GM21381 (cell line): ENCODE measurements at regions not wholly inside any gene's neighbourhood (a gene's known extent, or its start where the extent isn't known, plus 50 kb on each side); places are given as distances from the start of the nearest gene placed in this dataset.

Experiments used
- ATAC-seq: cut with Tn5 transposase; IDR thresholded peaks from one replicate; pipeline ENCODE4 v1.9.1; 2021; ENCODE audit warnings: mild to moderate bottlenecking, moderate library complexity; ENCODE audit not compliant: unreplicated experiment

- no peak for ATAC-seq
Observed at GRCh38 chr2:146950361-146950760, 894.5 kb upstream of the ACVR2A start.

DNA sequence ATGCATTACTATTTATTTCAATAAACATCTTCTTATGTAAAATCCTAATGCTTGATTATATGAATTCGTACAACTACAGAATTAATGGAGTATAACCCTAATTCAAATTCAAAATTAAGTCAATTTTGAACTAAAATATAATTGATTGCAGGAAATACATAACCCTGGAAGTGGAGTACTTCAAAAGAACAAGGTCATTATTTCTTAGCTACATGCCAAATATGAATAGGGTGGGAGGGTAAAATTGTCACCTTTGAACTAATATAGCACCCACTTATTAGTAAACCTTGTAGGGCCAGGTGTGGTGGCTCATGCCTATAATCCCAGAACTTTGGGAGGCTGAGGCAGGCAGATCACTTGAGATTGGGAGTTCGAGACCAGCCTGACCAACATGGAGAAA, 895.4 kb upstream of the ACVR2A start:
- no peak for ATAC-seq

DNA sequence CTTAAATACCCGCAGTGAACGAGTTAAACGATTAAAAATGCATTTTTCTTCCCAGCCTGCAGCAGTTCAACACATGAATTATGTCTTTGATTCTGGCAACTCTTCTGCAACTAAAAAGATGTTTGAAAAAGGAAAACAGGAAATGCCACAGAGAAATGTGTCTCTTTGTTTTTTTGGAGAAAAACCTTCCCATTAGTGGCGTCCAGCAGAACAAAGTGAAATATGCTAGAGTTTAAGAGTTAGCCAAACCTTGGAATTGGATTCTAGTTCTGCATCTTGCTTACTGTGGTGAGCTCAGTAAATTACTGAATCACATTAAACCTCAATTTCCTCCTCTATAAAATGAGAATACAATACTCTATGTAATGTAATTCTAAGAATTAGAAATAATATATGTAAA, 900.2 kb upstream of the ACVR2A start:
- no peak for ATAC-seq

- no peak for ATAC-seq
Observed at GRCh38 chr2:146939991-146940685, 904.7 kb upstream of the ACVR2A start.

- no peak for ATAC-seq
Observed at GRCh38 chr2:146934921-146935320, 909.9 kb upstream of the ACVR2A start.

DNA sequence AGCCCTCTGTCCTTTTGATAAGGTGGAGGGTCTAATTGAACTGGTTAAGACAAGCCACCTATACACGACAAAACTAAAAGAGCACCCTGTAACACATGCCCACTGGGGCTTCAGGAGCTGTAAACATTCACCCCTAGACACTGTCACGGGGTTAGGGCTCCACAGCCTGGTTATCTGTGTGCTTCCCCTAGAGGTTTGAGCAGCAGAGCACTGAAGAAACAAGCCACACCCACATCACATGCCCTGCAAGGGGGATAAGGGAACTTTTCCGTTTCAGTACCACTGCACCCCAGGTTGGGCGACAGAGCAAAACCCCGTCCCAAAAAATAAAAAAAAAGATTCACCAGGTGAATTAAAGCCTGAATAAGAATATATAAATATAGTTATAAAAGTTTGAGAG, 913.7 kb upstream of the ACVR2A start:
- ATAC-seq = no peak

DNA sequence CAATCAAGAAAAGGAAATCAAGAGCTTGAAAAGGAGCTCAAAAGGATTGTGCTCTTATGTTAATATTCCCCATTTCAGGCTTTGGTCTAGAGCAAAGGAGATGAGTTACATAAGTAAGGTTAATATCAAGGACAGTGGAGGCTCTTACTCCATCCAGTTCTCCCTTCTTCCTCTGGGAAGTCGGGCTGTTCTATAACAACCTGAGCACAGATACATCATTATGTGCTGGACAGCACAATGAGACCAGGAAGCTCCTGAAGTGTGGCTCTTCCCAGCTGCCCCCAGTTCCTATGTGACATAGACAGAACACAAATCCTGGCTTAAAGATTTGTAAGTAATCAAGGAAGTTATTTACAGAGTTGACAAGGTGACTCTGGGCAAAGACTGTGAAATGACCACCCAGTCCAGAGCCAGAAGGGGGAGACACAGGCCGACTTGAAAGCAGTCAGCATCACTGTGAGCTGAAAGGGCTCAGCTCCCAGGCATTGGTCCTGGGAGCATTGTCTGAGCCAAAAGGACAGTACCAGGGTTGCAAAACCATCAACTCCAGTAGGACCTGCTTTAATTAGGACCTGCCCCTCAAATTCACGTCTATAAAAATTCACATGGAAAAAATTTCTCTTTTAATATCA, 917.6 kb upstream of the ACVR2A start:
- no peak for ATAC-seq

- no peak for ATAC-seq
Observed at GRCh38 chr2:146918280-146918679, 926.5 kb upstream of the ACVR2A start.

DNA sequence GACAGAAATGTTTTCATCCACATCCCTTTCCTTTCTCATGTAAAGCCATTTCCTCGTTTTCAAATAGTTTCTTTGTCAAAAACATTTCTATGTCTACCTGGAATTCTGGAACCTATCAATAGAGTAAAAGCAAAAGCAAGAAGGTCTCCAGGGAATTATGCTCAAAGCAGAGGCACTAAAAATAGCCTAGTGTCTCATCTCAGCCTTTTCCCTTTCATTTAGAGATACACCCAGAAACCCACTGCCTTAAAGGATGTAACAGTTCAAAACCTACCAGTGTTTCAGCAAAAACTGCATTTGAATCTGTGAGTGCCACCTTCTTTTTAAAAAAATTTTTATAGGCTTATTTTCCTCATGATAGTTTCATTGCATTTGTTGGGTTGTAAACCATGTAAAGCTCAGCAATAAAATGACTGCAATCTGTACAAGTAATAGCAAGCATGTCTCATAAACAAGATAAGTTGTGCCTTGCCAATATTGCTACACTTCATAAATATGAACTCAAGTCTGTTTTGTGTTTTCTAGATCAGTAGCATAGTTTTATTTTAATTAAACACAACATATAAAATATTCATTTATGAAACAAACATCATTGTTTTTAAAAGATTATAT, 927.3 kb upstream of the ACVR2A start:
- ATAC-seq = no peak

DNA sequence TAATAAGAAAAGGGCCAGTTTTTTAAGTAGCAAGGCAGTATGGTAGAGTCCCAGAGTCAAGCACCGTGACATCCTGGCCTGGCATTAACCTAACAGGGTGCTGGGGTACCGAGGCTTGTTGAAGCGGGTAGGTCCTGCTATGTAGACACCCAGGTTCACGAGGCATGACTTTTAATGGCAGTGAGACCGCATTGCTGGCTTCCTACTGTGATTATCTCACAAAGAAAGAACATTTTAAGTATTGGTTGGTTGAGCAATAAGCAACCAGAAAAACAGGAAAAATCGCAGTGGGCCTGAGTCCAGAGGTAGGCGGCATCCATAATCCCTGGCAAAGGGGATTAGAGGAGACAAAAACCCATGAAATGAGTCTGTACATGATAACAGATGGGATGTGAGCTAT, 927.9 kb upstream of the ACVR2A start:
- ATAC-seq = no peak

DNA sequence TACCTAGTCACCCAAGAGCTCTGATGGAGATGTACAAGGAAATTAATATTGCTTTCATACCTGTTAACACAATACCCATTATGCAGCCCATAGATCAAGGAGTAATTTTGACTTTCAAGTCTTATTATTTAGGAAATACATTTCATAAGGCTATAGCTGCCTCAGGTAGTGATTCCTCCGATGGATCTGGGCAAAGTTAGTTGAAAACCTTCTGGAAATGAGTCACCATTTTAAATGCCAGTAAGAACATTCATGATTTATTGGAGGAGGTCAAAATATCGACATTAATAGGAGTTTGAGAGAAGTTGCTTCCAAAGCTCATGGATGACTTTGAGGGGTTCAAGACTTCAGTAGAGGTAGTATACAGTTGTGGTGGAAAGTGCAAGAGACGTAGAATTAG, 931.4 kb upstream of the ACVR2A start:
- ATAC-seq = no peak

DNA sequence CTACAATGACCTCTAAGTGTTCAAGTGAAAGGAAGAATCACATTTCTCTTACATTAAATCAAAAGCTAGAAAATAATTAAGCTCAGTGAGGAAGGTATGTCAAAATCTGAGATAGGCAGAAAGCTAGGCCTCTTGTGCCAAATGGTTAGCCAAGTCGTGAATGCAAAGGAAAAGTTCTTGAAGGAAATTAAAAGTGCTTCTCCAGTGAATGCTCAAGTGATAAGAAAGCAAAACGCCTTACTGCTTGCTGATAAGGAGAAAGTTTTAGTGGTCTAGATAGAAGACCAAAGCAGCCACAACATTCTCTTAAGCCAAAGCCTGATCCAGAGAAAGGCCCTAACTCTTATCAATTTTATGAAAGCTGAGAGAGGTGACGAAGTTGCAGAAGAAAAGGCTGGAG, 932.3 kb upstream of the ACVR2A start:
- no peak for ATAC-seq

GRCh38 chr2:146908776-146909175, 936.1 kb upstream of the ACVR2A start:
- ATAC-seq = no peak

- no peak for ATAC-seq
Observed at GRCh38 chr2:146898083-146898482, 946.7 kb upstream of the ACVR2A start.

GRCh38 chr2:146894514-146894913, 950.3 kb upstream of the ACVR2A start:
- ATAC-seq = no peak

DNA sequence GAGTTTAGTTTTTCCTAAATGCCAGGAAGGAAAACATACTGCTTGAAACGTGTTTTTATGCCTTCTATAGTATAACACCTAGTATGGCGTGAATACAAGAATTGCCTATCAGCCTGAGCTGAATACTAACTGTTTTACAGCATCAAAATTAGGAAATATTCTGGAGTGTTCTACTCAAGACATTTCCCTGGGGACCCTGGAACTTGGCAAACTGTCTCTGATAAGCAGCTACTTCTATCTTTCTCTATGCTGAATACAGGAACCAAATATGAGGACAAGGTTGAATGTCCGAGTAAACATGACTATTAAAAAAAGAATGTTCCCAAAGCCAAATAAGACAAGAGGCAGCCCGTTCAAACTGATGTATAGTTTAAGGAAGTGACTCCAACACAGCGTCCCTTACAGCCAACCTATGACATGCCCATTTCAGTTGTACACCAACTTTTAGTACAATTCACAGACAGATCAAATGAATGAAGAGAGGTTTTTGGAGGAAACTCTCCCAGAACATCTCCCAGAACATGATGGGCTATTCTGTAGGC, 951.3 kb upstream of the ACVR2A start:
- no peak for ATAC-seq

DNA sequence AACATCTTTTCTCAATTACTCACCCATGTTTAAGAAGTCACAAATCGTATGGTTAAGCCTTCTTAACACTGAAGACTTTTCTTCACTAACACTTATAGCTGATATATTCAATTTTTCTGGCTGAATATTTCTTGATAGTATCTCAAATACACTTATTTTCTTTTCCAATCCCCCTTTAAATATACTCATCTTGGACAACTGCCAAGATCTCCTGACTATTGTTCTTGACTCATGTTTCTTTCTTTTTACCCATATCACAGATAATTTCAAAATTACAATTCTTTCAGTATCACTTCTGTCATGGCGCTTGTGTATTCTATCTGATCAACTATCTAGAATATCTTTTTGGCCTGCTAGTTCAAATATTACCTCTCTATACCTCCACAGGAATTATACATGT, 954.3 kb upstream of the ACVR2A start:
- ATAC-seq = no peak

DNA sequence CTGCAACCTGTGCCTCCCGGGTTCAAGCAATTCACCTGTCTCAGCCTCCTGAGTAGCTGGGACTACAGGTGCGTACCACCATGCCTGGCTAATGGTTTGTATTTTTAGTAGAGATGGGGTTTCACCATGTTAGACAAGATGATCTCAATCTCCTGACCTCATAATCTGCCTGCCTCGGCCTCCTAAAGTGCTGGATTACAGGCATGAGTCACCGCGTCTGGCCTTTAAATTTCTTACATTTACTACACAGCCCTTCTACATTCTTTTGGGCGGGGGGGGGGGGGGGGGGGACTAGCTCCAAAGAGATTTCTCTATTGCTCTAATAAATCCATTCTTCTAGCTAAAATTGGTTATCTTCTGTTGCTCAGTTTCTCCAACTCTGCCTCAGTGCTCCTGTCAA, 964.9 kb upstream of the ACVR2A start:
- ATAC-seq = no peak

DNA sequence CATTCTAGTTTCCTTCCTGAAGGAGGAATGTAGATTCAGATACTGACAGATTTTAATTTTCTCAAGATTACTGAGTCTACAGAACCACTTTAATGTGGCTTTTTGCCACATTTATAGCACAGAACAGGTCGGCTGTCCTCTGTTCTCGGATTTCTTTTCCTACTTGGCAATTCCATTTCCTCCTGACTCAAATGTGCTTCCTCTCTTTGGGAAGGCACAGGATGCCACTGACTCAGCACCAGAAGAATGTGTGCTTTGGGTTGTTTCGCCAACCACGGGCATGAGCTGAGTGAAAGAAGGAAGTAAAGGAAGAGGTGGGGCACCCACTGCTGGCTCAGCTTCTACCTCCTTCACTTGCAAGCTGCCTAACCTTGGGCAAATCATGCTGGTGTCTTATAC, 970.6 kb upstream of the ACVR2A start:
- ATAC-seq = no peak

GRCh38 chr2:146873646-146874259, 971.1 kb upstream of the ACVR2A start:
- no peak for ATAC-seq

DNA sequence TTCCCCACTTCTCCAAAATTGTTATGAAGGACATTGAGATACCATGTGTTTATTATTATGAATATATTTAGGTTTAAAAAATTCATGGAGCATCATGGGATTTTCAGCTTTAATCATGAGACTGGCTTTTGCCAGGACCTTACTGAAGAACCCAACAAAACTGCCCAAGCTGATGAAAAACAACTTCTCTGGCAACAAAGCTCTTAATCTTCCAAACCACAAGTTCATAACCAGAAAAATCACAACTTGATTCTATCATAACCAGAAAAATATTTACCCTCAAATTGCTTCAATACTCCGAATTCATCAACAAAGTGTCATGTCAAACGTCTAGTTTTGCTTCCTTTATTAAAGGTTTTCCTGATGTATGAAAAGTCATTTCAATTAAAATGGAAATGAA, 971.8 kb upstream of the ACVR2A start:
- no peak for ATAC-seq

- no peak for ATAC-seq
Observed at GRCh38 chr2:146870691-146871090, 974.1 kb upstream of the ACVR2A start.
